ENCODE measurements at regions not wholly inside any gene's neighbourhood (a gene's known extent, or its start where the extent isn't known, plus 50 kb on each side); places are given as distances from the start of the nearest gene placed in this dataset.
"Not testable (repeated sequence)": the region's sequence is repeated elsewhere in the genome, so short reads cannot be mapped to it uniquely, and the experiment has no call there.

- DNase-seq (ENCODE audit: low read depth in 3 of 3, low spot score in 1 of 3): no peak
Measured at GRCh38 chr2:217353591-217353990, 493.7 kb upstream of the TNP1 start.

GRCh38 chr2:217351378-217351777, 491.5 kb upstream of the TNP1 start:
- DNase-seq (ENCODE audit: low read depth in 3 of 3, low spot score in 1 of 3): no peak

- no peak for DNase-seq (ENCODE audit: low read depth in 3 of 3, low spot score in 1 of 3)
Measured at GRCh38 chr2:217349251-217349650, 489.4 kb upstream of the TNP1 start.

DNA sequence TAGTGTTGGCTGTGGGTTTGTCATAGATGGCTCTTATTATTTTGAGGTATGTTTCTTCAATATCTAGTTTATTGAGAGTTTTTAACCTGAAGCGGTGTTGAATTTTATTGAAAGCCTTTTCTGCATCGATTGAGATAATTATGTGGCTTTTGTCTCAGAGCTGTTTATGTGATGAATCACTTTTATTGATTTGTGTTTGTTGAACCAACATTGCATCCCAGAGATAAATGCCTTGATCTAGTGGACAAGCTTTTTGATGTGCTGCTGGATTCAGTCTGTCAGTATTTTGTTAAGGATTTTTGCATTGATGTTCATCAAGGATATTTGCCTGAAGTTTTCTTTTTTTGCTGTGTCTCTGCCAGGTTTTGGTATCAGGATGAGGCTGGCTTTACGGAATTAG, 487.8 kb upstream of the TNP1 start:
- DNase-seq (ENCODE audit: low read depth in 3 of 3, low spot score in 1 of 3): not testable (repeated sequence)

DNA sequence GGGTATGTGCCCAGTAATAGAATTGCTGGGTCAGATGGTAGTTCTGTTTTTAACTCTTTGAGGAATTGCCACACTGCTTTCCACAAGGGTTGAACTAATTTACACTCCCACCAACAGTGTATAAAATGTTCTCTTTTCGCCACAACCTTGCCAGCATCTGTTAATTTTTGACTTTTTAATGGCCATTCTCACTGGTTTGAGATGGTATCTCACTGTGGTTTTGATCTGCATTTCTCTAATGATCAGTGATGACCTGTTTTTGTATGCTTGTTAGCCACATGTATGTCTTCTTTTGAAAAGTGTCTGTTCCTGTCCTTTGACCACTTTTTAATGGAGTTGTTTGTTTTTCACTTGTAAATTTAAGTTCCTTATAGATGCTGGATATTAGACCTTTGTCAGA, 486.2 kb upstream of the TNP1 start:
- not testable (repeated sequence) for DNase-seq (ENCODE audit: low read depth in 3 of 3, low spot score in 1 of 3)

DNA sequence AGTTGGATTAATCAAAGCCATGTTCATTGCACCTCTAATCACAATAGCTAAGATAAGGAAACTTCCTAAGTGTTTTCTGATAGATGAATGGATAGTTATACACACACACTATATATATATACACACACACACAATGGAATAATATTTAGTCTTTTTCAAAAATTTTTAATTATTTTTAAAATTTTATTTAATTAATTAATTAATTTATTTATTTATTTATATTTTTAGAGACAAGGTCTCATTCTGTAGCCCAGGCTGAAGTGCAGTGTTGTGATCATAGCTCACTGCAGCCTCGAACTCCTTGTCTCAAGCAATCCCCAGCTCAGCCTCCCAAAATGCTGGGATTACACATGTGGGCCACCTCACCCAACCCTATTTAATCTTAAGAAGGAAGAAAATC, 481.0 kb upstream of the TNP1 start:
- no peak for DNase-seq (ENCODE audit: low read depth in 3 of 3, low spot score in 1 of 3)

GRCh38 chr2:217340176-217340575, 480.3 kb upstream of the TNP1 start:
- DNase-seq (ENCODE audit: low read depth in 3 of 3, low spot score in 1 of 3): no peak

DNA sequence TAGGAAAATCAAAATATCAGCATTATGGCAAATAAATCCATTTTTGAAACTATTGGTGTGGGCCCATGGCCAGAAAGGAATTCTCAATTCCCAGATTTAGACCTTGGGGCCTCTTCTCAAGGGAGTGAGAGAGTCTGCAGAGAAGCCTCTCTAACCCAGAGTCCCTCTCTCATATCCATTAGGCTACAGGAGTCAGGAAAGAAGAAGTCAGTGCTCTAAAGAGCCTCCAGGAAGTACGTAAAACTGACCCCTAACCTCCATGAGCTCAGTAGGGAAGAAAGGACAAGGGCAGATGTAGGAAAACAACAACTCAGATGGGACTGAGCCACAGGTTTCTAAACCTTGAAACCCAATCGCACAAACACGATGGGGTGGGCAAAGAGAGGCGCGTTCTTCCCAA, 479.9 kb upstream of the TNP1 start:
- no peak for DNase-seq (ENCODE audit: low read depth in 3 of 3, low spot score in 1 of 3)

DNA sequence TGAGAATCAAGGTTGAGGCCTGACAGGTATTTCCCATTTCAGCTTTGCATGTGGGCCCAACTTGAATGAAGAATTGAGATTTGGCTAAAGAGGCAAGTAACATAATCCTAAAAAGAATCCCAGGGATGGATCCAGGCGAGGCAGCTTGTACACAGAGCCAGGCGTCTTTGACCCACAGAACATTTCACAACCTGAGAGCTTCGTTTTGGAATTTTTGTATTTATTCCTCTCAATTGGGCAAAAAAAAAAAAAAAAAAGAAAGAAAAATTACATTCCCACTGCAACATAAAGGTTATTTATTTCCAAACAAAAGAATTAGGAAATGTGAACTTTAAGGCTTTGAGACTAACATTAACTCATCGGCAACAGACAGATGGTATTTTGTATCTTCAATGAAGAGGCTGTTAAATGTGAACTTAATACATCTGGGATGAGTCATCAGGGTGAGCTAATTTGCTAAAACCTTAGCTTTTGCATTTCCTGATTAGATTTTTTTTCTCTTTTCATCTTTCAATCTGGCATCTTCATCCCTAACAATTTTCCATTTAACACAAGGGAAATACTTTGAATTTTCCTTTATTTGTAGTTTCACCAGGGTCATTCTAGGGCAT, 478.5 kb upstream of the TNP1 start:
- DNase-seq (ENCODE audit: low read depth in 3 of 3, low spot score in 1 of 3): no peak

DNA sequence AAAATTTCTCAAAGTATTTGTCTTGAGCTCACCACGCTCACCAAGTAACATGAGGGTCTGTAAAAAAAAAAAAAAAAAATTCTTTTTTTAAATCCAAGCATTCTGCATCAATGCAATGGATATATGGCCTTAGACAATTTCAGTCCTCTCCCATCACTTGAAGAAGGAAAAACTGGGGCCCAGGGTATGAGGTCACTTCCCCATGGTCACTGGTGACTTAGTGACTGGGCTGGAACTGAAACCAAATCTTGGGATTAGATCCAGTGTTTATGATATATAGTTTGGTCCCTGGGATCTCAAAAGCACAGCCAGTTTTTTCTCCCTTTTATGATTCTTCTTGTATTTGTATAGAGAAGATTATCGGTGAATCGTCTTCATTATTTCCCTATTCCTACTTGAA, 477.9 kb upstream of the TNP1 start:
- no peak for DNase-seq (ENCODE audit: low read depth in 3 of 3, low spot score in 1 of 3)

- DNase-seq (ENCODE audit: low read depth in 3 of 3, low spot score in 1 of 3): no peak
Measured at GRCh38 chr2:217336694-217337093, 476.8 kb upstream of the TNP1 start.

GRCh38 chr2:217335341-217335966, 475.6 kb upstream of the TNP1 start:
- DNase-seq (ENCODE audit: low read depth in 3 of 3, low spot score in 1 of 3): no peak

DNA sequence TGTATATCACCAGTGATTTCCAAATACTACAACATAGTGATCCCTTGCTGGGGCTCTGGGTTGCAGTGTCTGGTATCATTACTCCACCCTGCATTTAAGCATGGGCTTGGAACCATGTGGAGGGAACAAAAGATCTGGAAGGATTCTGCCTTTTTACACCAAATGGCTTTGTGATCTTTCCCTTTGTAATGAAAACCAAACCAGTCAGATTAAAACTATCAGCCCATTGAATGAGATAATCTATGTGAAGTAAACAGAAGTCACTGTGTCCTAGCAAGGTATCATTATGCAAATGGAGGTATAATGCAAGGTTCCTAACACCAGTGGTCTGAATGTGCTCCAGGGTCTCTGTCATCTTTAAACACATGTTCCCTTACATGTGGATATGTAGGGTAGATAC, 474.7 kb upstream of the TNP1 start:
- no peak for DNase-seq (ENCODE audit: low read depth in 3 of 3, low spot score in 1 of 3)

DNA sequence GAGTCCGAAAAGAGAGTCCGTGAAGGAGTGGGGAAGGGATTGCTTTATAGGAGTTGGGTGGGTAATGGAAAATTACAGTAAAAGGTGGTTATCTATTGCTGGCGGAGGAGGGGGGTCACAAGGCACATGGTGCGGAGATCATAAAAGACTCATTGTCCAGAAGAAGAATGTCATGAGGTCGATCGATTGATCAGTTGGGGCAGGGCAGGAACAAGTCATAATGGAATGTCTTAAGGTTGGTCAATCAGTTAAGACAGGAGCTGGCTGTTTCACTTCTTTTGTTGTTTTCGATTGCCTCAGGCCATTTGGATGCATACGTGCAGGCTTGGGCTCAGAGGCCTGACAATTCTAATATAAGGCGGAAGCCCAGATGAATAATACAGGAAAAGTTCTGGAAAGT, 473.0 kb upstream of the TNP1 start:
- no peak for DNase-seq (ENCODE audit: low read depth in 3 of 3, low spot score in 1 of 3)

- no peak for DNase-seq (ENCODE audit: low read depth in 3 of 3, low spot score in 1 of 3)
Measured at GRCh38 chr2:217332417-217332791, 472.5 kb upstream of the TNP1 start.

DNA sequence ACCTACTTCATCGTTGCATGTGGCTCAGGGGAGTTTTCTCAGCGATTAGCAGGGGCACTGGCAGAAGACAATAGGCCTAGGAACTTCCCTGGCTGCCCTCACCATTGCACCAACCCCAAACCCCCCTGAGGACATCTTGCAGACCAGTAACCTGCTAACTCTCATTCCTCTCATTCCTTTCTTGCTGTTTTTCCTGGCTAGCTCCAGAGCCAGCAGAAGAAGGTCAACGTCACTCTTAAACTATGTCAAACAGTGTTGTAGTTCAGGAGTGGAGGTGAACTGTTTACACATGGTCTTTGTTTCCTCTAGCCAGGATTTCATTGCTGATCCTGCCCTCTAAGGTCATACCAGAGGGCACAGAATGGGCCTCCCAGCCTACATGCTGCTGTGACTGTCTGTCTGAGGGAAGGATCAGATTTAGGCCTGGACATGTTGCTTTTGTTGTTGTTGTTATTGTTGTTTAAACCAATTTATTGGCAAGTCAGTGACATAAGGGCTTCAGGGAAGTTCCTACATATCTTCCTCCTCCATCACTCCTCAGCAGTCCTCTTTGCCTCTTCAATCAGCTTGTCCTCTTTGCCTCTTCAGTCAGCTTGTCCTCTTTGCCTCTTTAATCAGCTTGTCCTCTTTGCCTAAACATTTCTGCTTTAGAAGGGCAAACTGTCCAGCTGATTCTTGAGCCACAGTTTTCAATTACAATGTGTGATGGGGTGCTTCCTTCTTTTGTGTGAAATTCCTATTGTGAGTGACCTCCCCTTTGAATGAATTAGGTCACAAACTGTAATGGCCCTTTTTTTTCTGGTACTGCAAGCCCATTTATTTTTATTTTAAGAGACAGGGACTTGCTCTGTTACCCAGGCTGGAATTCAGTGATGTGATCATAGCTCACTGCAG, 471.9 kb upstream of the TNP1 start:
- no peak for DNase-seq (ENCODE audit: low read depth in 3 of 3, low spot score in 1 of 3)

DNA sequence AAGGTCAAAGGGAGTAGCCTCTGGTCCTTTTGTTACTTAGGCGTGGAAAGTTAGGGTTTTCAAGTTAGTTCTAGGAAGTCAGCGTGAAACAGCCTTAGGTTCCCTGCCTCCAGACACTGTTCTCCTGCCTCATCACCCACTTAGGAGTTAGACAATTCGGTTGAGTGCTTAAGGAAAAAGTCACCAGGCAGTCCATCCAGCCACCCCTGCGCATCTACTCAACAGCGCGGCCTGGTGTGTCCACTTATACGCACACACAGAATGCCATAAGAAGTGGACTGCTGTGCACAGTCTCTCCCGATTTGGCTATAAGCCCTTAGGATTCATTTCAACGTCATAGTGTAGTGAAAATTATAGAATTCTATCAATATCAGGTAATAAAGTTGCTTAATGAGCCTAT, 470.8 kb upstream of the TNP1 start:
- no peak for DNase-seq (ENCODE audit: low read depth in 3 of 3, low spot score in 1 of 3)

GRCh38 chr2:217329023-217329431, 469.2 kb upstream of the TNP1 start:
- no peak for DNase-seq (ENCODE audit: low read depth in 3 of 3, low spot score in 1 of 3)

DNA sequence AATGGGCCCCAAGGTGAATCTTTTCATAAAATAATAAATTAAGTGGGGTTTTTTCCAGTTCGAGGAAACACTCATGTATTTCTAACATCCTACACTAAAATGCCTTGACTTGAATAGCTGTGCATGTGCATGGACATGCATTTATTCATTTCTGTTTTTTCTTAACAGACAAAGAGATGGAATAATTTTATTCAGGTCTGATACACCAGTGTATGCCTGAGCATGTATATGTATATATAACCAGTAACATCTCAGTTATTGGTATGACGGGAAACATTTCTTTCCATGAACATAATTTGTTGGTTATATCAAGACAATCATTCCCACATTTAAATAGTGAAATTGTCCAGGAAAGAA, 468.7 kb upstream of the TNP1 start:
- no peak for DNase-seq (ENCODE audit: low read depth in 3 of 3, low spot score in 1 of 3)

DNA sequence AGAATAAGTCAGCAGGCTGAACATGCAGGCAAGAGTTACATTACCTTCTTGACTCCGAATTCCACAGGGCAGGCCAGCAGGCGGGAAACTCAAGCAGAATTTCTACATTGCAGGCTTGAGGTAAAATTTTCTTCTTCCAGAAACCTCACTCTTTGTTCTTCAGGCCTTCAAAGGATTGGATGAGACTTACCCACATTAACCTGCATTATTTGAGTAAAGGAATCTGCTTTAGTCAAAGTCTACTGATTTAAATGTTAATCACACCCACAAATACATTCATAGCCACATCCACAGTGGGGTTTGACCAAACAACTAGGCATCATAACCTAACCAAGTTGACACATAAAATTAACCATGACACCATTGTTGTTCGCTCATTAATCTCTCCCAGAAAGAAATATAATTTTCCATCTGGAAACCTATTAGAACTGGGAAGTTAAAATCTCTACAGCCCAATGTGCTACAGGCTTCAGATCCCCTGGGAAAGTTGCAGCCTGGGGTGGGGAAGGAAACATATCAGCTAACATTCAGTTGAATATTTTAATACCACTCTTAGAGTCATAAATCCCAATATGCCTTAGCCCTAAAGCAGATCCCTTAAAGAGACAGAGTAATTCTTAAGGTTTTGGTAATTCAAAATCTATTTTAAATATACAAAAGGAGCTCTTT, 468.2 kb upstream of the TNP1 start:
- DNase-seq (ENCODE audit: low read depth in 3 of 3, low spot score in 1 of 3): no peak

- no peak for DNase-seq (ENCODE audit: low read depth in 3 of 3, low spot score in 1 of 3)
Measured at GRCh38 chr2:217326238-217327022, 466.6 kb upstream of the TNP1 start.

Measured in stimulated activated CD4-positive, alpha-beta T cell treated with anti-CD3 and anti-CD28 coated beads, TNF-alpha, amount 100 ng/mL, for 1 hour (primary cell).